ENCODE measurements at regions not wholly inside any gene's neighbourhood (a gene's known extent, or its start where the extent isn't known, plus 50 kb on each side); places are given as distances from the start of the nearest gene placed in this dataset.
"Not testable (repeated sequence)": the region's sequence is repeated elsewhere in the genome, so short reads cannot be mapped to it uniquely, and the experiment has no call there.

DNA sequence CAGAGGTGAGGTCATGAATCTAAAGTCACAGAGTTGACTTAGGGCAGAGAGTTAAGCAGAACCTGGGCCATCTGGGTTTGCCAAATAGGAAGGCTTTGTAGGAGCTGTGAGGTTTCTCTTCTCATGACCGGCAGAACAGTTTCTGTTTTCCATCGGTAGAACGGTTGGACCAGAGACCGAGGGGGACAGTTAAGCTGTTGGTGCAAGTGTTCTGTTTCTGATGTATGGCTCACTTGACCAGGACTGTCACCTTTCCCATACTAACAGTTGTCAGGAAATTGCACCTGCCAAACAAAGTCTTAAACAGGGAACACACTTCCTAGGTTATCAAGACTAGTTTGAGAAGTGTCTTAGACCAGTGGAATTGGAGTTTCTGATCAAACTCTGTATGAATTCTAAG lies 158.3 kb downstream of the PDCD6IP start:
- DNase-seq (ENCODE audit: low spot score) = no peak

DNA sequence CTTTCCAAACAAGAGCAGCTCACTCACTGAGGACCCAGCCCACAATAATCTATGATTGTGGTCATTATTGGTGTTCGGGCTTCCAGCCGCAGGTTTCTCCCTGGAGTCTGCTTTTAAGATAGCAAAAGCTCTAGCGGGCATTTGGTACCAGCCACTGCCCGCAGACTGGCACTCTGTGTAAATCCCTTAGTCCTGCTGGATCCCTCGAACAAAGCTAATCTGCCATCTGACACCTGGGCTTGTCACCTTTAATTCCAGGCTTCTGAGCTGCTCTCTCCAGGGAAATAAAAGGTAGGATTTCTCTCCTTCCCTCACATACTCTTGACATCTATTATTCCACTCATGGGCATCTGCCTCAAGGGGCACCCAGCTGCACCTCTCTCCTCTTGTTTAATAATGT lies 158.7 kb downstream of the PDCD6IP start:
- DNase-seq (ENCODE audit: low spot score) = no peak

DNA sequence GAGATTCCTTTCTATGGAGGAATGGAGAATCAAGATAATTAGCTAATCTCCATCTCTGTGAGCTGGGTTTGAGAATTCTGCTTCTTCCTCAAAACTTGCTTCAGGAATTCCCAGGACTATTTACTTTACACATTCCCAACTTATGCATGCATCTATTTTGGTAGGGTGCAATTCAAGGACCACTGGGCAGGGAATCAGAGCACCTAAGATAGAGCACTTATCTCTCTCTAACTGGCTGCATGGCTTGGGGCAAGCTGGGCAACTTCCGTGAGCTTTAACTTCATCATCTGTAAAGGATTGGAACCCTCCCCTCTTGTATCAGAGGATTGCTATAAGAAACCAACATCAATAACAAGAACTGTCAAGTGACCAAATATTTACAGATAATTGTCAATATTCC lies 160.2 kb downstream of the PDCD6IP start:
- no peak for DNase-seq (ENCODE audit: low spot score)

DNA sequence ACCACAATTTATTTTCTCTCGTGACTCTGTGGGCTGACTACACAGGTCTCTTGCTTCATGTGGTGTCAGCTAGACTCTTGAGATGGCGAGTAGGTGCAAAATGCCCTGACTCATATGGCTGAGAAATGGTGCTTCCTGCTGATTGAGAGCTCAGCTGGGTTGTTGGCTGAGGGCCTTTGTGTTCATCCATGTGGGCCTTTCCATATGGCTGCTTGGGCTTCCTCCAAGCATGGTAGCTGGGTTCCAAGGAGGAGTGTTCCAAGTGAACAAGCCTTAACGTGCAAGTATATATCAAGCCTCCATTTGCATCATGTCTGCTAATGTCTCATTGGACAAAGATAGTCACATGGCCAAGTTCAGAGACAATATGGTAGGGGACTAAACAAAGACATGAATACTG lies 164.0 kb downstream of the PDCD6IP start:
- no peak for DNase-seq (ENCODE audit: low spot score)

DNA sequence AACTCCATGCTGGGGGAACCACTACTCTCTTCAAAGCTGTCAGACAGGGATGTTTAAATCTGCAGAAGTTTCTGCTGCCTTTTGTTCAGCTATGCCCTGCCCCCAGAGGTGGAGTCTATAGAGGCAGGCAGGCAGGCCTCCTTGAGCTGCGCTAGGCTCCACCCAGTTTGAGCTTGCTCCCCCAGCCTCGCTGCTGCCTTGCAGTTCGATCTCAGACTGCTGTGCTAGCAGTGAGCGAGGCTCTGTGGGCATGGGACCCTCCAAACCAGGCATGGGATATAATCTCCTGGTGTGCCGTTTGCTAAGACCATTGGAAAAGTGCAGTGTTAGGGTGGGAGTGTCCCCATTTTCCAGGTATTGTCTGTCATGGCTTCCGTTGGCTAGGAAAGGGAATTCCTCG lies 171.8 kb downstream of the PDCD6IP start:
- not testable (repeated sequence) for DNase-seq (ENCODE audit: low spot score)

DNA sequence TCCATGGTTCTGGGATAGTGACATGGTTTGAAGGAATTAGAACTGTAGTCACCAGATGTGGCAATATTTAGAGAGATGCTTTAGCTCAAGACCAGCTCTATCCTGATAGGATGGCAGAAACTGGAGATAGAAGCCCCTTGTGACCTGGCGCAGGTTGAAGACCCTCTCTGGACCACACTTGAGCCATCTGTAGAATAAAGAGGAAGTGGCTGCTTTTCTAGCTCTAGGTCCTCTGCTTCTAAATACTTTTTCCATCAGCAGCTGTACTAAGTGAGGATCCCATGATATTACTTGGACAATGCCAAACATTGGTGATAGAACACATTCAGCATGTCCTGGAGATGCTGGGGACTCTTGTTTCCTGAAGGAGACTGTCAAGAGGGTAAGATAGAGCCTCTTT lies 172.6 kb downstream of the PDCD6IP start:
- no peak for DNase-seq (ENCODE audit: low spot score)

DNA sequence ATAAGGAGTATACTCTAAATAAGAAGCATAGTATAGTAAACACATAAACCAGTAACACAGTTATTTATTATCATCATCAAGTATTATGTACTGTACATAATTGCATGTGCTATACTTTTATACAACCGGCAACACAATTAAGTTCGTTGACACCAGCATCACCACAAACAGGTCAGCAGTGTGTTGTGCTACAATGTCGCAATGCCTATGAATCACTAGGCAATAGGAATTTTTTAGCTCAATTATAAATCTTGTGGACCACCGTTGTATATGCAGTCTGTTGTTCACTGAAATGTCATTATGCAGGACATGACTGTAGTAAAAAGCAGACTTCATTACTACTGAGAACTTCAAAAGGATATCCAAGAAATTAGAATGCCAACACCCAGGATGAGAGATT lies 177.0 kb downstream of the PDCD6IP start:
- no peak for DNase-seq (ENCODE audit: low spot score)

DNA sequence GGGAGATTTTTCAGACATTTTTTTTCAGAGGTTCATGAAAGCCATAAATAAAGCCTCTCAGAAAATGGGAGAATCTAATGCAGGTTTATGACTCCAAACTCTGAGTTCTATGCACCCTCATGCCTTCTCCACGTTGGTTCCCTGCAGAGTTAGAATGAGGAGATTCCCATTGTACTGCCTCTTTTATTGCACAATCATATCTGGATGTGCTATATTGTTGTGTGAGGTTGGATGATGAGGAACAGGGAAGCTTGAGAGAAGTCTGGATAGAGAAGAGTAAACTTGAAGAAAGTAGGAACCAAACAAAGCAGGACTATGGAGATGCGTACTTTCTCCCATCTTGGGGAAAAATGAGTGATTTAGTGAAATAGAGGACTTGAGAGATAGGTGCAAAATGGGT lies 178.8 kb downstream of the PDCD6IP start:
- no peak for DNase-seq (ENCODE audit: low spot score)

DNA sequence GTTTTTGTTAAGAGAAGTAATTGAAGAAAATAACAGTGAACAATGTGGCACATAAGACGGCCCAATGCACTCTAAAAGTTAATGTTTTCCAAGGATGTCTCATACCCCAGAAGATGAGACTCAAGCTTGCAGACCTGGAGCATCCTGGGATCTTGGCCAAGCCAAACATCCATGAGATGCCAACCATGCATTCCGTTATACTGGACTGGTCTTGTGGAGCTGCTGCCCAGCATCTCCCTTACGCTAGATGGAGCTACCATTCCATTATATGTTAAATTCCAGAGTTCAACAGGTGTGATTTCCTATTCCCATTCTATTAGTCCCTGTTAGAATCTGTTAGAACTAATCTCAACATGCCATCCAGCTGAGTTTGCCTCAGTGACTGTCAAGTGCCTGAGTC lies 181.8 kb downstream of the PDCD6IP start:
- DNase-seq (ENCODE audit: low spot score) = peak; percentile 11

DNA sequence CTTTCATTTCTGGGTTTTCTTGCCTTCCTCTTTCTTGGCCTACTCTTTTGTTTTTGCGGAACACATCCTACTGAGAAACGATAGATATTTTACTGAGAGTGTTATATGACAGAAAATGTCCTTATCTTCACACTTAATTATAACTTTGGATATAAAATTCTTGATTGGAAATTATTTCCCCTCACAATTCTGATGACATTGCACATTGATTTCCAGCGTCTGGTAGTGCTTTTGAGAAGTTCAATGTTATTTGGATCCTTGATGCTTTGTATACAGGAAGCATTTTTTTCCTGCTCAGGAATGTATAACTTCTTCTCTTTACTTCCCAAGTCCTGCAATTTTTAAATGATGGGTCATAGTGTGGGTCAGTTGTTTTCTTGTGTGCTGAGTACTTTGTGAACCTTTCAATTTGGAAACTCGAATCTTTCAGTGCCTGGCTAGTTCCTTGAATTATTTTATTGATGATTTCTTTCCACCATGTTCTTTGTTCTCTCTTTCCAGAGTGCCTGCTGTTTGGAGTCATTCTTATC lies 183.9 kb downstream of the PDCD6IP start:
- DNase-seq (ENCODE audit: low spot score) = no peak

DNA sequence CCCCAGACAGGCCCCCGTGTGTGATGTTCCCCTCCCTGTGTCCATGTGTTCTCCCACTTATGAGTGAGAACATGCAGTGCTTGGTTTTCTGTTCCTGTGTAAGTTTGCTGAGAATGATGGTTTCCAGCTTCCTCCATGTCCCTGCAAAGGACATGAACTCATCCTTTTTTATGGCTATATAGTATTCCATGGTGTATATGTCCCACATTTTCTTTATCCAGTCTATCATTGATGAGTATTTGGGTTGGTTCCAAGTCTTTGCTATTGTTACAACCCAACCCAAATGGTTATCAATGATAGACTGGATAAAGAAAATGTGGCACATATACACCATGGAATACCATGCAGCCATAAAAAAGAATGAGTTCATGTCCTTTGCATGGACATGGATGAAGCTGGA lies 184.5 kb downstream of the PDCD6IP start:
- not testable (repeated sequence) for DNase-seq (ENCODE audit: low spot score)

DNA sequence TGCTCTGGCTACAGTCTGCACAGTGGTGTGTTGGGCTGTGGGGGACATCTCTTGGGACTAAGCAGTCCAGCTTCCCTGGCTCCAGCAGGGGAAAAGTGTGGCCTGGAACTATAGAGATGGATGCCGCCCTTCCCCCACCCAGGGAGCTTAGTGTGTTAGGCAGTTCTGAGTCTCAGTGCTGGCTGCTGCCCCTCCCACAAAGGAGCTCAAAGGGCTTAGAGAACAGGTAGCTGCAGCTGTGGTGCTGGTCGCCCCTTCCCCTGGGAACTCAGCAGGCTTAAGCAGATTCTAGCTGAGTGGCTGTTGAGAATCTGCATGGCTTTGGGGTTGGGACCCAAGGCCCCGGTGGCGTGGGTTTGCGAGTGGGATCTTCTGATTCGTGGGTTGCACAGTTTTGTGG lies 190.8 kb downstream of the PDCD6IP start:
- DNase-seq (ENCODE audit: low spot score) = no peak

DNA sequence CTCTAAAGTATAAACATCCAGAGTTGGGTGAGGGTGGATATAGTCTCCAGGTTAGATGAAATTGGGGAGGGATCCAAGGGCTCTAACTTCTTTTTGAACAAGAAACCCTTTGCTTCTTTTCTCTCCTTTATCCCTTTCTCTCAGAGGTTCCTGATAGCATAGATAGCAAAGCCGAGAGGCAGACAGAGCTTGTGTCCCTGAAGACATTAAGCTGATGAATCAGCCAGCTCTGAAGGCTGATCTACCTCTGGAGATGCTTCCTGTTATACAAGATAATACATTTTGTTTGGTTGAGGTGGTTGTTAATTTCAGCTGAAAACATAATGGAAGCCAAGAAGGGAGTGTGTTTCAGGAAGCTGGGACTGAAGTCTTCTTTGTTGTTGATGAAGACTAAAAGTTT lies 193.2 kb downstream of the PDCD6IP start:
- DNase-seq (ENCODE audit: low spot score) = no peak

DNA sequence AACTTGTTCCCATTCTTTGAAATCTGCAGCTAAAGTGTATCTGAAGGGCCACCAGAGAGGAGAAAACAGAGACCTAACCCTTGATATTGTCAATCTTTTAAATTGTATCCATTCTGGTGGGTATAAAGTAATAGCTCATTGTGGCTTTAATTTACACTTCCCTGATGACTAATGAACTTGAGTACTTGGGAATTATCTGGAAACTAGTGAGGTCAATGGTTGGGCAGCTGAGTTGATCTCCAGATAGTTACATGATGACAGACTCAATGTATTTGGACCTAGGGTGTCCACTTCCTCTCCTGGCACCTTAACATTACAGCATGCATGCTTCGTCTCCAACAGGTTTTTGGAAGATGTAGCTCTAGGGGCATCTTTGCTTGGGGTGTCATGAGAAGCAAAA lies 195.2 kb downstream of the PDCD6IP start:
- DNase-seq (ENCODE audit: low spot score) = no peak

DNA sequence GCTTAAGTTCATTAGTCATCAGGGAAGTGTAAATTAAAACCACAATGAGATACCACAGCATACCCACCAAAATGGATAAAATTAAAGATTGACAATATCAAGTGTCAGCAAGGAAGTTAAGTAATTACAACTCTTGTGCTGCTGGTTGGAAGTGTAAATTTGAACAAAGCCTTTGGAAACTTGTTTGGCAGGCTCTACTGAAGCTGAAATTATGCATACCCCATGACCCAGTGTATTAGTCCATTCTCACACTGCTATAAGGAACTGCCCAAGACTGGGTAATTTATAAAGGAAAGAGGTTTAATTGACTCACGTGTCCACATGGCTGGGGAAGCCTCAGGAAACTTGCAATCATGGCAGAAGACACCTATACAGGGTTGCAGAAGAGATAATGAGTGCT lies 196.1 kb downstream of the PDCD6IP start:
- no peak for DNase-seq (ENCODE audit: low spot score)

DNA sequence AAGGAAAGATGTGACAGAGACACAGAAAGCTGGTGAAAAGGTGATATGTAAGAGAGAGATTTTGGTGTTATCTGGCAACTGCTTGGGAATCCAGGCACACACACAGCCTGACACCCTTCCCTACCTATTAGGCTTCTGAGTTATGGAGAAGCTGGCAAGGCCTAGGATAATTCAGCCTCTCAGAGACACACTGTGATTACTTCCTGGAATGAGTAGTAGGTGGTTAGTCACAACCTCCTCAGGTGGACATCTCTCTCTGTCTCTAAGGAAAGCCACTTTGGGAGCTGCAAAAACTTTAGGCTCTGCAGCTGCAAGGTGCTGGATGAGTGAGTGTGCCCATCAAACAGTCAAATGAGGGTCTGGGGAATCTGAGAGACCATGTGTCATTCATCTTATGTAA lies 201.9 kb downstream of the PDCD6IP start:
- DNase-seq (ENCODE audit: low spot score) = no peak

DNA sequence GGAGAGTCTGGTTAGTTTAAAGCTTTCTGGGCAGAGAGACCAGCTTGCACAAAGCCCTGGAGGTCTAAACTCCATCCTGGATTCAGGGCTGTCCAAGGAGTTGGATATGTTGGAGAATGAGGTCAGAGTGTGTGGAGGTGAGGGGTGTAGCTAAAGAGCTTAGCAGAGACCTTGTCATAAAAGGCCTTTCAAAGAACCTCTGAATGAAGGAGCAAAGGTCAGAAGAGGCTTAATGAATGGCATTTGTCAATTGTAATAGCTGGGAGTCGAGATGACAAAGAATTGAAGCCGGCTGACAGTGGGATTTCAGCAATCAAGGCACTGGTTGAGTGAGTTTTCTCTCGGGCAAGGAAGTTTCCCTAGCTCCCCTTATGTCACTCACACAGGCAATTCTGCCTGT lies 202.6 kb downstream of the PDCD6IP start:
- DNase-seq (ENCODE audit: low spot score) = no peak

DNA sequence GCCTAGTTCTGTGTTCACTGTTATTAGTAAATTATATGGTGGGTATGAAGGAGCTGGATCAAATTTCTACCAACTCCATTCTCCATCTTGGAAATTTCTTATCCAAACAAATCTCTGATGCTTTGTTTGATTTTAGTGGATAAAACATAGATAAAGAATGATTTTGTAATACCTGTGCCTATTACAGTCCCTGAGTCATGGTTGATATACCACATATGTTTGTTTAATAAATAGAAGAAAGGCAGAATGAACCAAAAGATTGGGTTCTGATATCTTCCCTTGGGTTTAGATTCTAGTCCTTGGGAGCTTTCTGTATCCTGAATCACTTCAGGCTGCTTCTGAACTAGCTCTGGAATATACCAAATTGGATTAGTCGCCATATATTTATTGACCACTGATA lies 203.6 kb downstream of the PDCD6IP start:
- no peak for DNase-seq (ENCODE audit: low spot score)

DNA sequence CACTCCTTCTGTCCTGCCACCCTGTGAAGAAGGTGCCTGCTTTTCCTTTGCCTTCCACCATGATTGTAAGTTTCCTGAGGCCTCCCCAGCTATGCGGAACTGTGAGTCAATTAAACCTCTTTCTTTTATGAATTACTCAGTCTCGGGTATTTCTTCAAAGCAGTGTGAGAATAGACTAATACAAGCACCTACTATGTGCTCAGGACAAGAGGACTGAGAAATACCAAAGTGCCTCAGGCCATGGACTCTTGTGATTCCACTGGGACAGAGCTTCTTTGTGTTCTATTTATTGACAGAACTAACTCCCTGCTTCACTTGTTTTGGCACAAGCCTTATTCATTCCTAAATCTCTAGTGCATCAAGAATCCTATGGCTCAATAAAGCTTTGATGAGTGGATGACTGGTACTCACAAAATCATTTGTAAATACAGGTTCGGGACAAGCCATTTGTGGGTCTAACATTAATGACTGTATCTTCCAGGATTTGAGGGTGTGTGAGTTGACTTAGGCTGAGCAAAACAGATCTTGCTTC lies 204.2 kb downstream of the PDCD6IP start:
- DNase-seq (ENCODE audit: low spot score) = no peak

DNA sequence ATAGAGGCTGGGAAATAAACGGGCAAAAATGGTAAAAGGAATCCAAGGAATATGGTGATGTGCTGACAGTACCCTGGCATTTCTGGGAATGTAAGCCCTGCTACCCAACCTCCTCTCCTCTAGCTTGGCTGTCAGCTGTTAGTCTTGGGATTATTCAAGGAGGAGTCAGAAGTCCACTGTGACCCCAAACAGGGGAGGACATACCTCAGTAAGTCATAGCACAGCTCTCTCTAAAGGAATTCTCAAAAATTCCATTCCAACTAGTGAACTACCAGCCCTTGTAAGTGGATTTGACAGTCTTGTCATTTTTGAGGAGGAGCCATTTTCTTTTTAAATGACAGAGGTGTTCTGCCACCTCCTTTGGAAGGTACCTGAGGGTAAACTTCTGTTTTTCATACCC lies 207.5 kb downstream of the PDCD6IP start:
- DNase-seq (ENCODE audit: low spot score) = no peak

DNA sequence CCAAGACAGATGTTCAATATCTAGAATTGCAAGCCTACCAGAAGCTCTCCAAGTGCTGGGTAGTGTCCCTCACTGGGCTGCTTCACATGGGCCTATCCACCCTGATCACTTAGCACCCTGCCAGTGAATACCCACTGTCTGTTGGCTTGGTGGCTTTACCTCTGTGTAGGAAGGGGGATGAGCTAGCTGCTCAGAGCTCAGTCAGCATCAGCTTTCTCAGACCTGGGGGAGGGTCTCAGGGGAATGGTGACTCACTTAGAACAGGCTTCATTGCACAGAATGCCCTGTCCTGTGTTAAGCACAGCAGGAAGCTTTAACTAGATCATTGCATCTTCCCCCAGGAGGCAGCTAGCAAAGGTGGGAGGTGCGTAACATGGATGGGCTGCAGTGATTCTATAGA lies 209.8 kb downstream of the PDCD6IP start:
- DNase-seq (ENCODE audit: low spot score) = no peak

DNA sequence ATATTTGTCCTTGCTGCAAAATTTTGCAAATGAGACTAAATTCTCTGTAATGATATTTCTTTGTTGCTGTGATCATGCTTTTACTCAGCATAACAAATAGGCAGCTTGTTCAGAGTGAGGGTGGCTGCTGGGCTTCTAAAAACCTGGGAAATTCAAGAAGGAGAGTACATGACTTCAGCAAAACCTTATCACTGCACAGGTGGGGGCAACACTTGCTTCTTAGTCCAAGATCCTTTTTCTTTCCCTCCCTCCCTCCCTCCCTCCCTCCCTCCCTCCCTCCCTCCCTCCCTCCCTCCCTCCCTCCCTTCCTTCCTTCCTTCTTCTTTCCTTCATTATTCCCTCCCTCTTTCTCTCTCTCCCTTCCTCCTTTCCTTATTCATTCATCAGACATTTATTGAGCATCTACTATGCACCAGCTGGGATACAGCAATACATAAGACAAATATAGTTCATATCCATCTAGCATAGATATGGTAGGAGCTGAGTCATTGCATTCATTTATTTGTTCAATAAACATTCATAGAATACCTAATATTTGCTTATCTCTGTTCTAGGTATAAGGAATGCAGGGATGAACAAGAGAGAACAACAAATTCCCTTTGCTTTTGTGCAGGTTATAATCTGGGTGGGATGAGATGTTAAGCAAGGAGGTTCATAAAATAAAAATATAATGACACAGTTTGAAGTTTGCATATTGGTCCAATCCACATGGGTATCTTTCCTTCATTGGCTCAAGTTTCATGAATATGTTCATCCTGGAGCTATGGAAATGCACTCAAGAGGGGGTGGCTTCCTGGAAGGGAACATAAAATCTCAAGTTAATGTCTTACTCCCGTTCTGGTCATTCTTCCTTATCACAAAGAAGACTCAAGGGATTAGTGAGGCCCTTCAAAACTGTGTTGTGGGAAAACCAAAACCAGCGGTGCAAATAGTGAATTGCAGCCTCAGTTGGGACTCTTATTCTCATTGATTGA lies 210.7 kb downstream of the PDCD6IP start:
- peak; percentile 12 for DNase-seq (ENCODE audit: low spot score)

Data from umbilical cord (tissue), 1 donor.